Mesenchymal stem cell (in vitro differentiated cells and primary cell): ENCODE measurements at regions not wholly inside any gene's neighbourhood (a gene's known extent, or its start where the extent isn't known, plus 50 kb on each side); places are given as distances from the start of the nearest gene placed in this dataset.
A peak's percentile ranks its signal among the peaks of the same experiment; 100 is the strongest.

Experiments
- DNase-seq: peaks from one replicate; pipeline ENCODE4 v3.0.0-alpha.2; 2013
- H2AFZ ChIP-seq: one replicate; pipeline ENCODE4 v1.6.1; 2013; ENCODE audit warnings: low read depth, mild to moderate bottlenecking, control low read depth, inconsistent platforms, low read length, moderate library complexity
- H2AK5ac ChIP-seq: 2 replicates; pipeline ENCODE4 v1.6.1; 2013; ENCODE audit warnings: low read length, moderate library complexity, mild to moderate bottlenecking, inconsistent platforms; ENCODE audit not compliant: severe bottlenecking
- H2BK120ac ChIP-seq: one replicate; pipeline ENCODE4 v1.6.1; 2013; ENCODE audit warnings: low read depth, mild to moderate bottlenecking, inconsistent platforms, low read length, moderate library complexity
- H2BK12ac ChIP-seq, 2 experiments: one replicate each; pipeline ENCODE4 v1.6.1; 2013; ENCODE audit warnings: inconsistent platforms in 2 of 2, low read length in 2 of 2, mild to moderate bottlenecking in 2 of 2, moderate library complexity in 2 of 2, control low read depth in 1 of 2
- H2BK15ac ChIP-seq: one replicate; pipeline ENCODE4 v1.6.1; 2013; ENCODE audit warnings: mild to moderate bottlenecking, low read depth, inconsistent platforms; ENCODE audit not compliant: poor library complexity, severe bottlenecking
- H2BK5ac ChIP-seq: 2 replicates; pipeline ENCODE4 v1.6.1; 2013; ENCODE audit warnings: low read depth, mild to moderate bottlenecking, low read length, control low read depth, inconsistent platforms; ENCODE audit not compliant: poor library complexity, severe bottlenecking
- H3K14ac ChIP-seq, 2 experiments: one replicate each; pipeline ENCODE4 v1.6.1; 2013; ENCODE audit warnings: inconsistent platforms in 2 of 2, low read length in 2 of 2, control low read depth in 1 of 2, mild to moderate bottlenecking in 1 of 2, moderate library complexity in 1 of 2
- H3K18ac ChIP-seq, 2 experiments: one replicate each; pipeline ENCODE4 v1.6.1; 2013; ENCODE audit warnings: inconsistent platforms in 2 of 2, low read length in 2 of 2, control low read depth in 1 of 2, low read depth in 1 of 2, mild to moderate bottlenecking in 1 of 2
- H3K23ac ChIP-seq, 2 experiments: one replicate each; pipeline ENCODE4 v1.6.1; 2013; ENCODE audit warnings: inconsistent platforms in 2 of 2, low read length in 2 of 2, mild to moderate bottlenecking in 2 of 2, moderate library complexity in 2 of 2, control low read depth in 1 of 2
- H3K27ac ChIP-seq: 2 replicates; pipeline ENCODE4 v1.5.1; 2013; ENCODE audit warnings: mild to moderate bottlenecking, moderate library complexity, low read length, control low read depth, inconsistent platforms; ENCODE audit not compliant: poor library complexity, severe bottlenecking
- H3K27me3 ChIP-seq, 2 experiments: 2 replicates each; pipeline versions ENCODE4 v1.6.1 to v1.7.0; 2013; ENCODE audit warnings: low read length in 2 of 2, mild to moderate bottlenecking in 2 of 2, moderate library complexity in 2 of 2, control low read depth in 1 of 2, inconsistent platforms in 1 of 2; ENCODE audit not compliant: control insufficient read depth in 1 of 2, insufficient read depth in 1 of 2
- H3K36me3 ChIP-seq, 2 experiments: 2 replicates each; pipeline versions ENCODE4 v1.6.1 to v1.7.0; 2013; ENCODE audit warnings: low read length in 2 of 2, control low read depth in 1 of 2, inconsistent platforms in 1 of 2, low read depth in 1 of 2, mild to moderate bottlenecking in 1 of 2; ENCODE audit not compliant: insufficient read depth in 2 of 2, control insufficient read depth in 1 of 2
- H3K4ac ChIP-seq, 2 experiments: one replicate each; pipeline ENCODE4 v1.6.1; 2013; ENCODE audit warnings: inconsistent platforms in 2 of 2, low read length in 2 of 2, mild to moderate bottlenecking in 2 of 2, moderate library complexity in 2 of 2, control low read depth in 1 of 2, low read depth in 1 of 2
- H3K4me1 ChIP-seq: 2 replicates; pipeline ENCODE4 v1.6.1; 2013; ENCODE audit warnings: low read depth, low read length, control low read depth; ENCODE audit not compliant: control insufficient read depth, insufficient read depth
- H3K4me2 ChIP-seq: 2 replicates; pipeline ENCODE4 v1.6.1; 2013; ENCODE audit warnings: low read length, mild to moderate bottlenecking, inconsistent platforms; ENCODE audit not compliant: poor library complexity, severe bottlenecking
- H3K4me3 ChIP-seq, 2 experiments: 2 replicates each; pipeline versions ENCODE4 v1.5.1 to v1.7.0; 2013; ENCODE audit warnings: low read length in 2 of 2, mild to moderate bottlenecking in 2 of 2, control low read depth in 1 of 2, low read depth in 1 of 2; ENCODE audit not compliant: insufficient read depth in 1 of 2
- H3K79me1 ChIP-seq: replicated peaks from 2 replicates; pipeline ENCODE4 v1.6.1; 2013; ENCODE audit warnings: mild to moderate bottlenecking, control low read depth, low read length, inconsistent platforms; ENCODE audit not compliant: poor library complexity, severe bottlenecking
- H3K9ac ChIP-seq: 2 replicates; pipeline ENCODE4 v1.7.0; 2013; ENCODE audit warnings: mild to moderate bottlenecking, low read length, moderate library complexity
- H3K9me3 ChIP-seq: 2 replicates; pipeline ENCODE4 v1.7.0; 2013; ENCODE audit warnings: mild to moderate bottlenecking, low read length; ENCODE audit not compliant: control insufficient read depth
- H4K8ac ChIP-seq: one replicate; pipeline ENCODE4 v1.6.1; 2013; ENCODE audit warnings: inconsistent platforms, mild to moderate bottlenecking, low read length, moderate library complexity
- H4K91ac ChIP-seq: one replicate; pipeline ENCODE4 v1.6.1; 2013; ENCODE audit warnings: mild to moderate bottlenecking, low read length, inconsistent platforms
- WGBS: methylation state at CpG from one replicate; pipeline ENCODE4 v1.1.7; 2013; ENCODE audit warnings: mixed read lengths; 5-methylcytosine and 5-hydroxymethylcytosine counted together

DNA sequence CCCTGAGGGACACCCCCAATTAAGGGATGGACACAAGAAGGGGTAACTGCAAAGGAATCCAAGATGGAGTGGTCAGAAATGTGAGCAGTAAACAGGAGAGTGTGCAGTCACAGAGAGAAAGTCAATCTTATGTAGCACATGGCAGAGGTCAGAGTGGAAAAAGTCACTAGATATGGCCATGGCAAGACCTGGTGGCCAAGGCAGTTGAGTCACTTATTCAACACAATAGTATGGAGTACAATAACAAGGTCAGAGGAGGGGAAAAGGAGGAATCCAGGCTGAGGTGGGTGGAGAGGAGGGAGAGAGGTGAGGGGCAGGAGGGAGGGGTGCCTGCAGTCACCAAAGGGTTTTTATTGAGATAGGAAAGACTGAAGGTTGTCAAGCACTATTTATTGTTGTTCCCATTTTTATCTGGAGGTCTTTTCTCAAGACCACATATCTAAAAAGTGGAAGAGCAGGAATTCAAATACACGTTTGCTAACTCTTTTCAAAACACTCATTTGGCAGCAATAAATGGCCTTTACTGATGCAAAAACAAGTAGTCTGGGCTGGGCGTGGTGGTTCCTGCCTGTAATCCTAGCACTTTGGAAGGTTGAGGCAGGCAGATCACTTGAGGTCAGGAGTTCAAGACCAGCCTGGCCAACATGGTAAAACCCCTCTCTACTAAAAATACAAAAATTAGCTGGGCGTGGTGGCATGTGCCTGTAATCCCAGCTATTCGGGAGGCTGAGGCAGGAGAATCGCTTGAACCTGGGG, 53.3 kb upstream of the ARHGEF3 start:
- no peak overlapping the region for H3K27ac ChIP-seq
- H3K9me3 ChIP-seq: no peaks in the 10 kb centered on the region
- 90% methylated on average over 5 of the region's 5 CpGs for WGBS
- H2BK120ac ChIP-seq: no peak overlapping the region
- H3K36me3 ChIP-seq: no peaks in the 10 kb centered on the region
- no peak overlapping the region for H3K14ac ChIP-seq
- H4K91ac ChIP-seq: no peak overlapping the region
- no peak overlapping the region for H2AFZ ChIP-seq
- H3K4ac ChIP-seq: no peak overlapping the region
- peak overlapping the region in 1 of 2 experiments; percentile 37 for H2BK12ac ChIP-seq
- H3K4me3 ChIP-seq: no peak overlapping the region
- H2BK15ac ChIP-seq: no peak overlapping the region
- no peaks in the 10 kb centered on the region for H3K79me1 ChIP-seq
- H3K9ac ChIP-seq: no peak overlapping the region
- H3K27me3 ChIP-seq: no peaks in the 10 kb centered on the region
- H2AK5ac ChIP-seq: no peak overlapping the region
- no peak overlapping the region for H3K4me2 ChIP-seq
- no peak overlapping the region for H4K8ac ChIP-seq
- peak overlapping the region in 1 of 2 experiments; percentile 14 for H3K18ac ChIP-seq
- H3K4me1 ChIP-seq: no peaks in the 10 kb centered on the region
- no peak for DNase-seq
- H2BK5ac ChIP-seq: no peak overlapping the region
- no peak overlapping the region for H3K23ac ChIP-seq

- no peak overlapping the region for H2BK12ac ChIP-seq
- H3K36me3 ChIP-seq: no peaks in the 10 kb centered on the region
- H3K27ac ChIP-seq: no peak overlapping the region
- 86% methylated on average over 8 of the region's 9 CpGs for WGBS
- H3K4me1 ChIP-seq: no peaks in the 10 kb centered on the region
- no peak overlapping the region for H4K91ac ChIP-seq
- H4K8ac ChIP-seq: no peak overlapping the region
- no peak overlapping the region for H3K23ac ChIP-seq
- H3K18ac ChIP-seq: no peak overlapping the region
- H3K9ac ChIP-seq: no peak overlapping the region
- H2AK5ac ChIP-seq: no peak overlapping the region
- no peaks in the 10 kb centered on the region for H3K9me3 ChIP-seq
- peak; percentile 28 for DNase-seq
- H3K4ac ChIP-seq: no peak overlapping the region
- H3K79me1 ChIP-seq: no peaks in the 10 kb centered on the region
- no peak overlapping the region for H3K4me2 ChIP-seq
- H2AFZ ChIP-seq: no peak overlapping the region
- H3K27me3 ChIP-seq: no peaks in the 10 kb centered on the region
- H2BK120ac ChIP-seq: no peak overlapping the region
- H3K4me3 ChIP-seq: no peak overlapping the region
- no peak overlapping the region for H3K14ac ChIP-seq
- no peak overlapping the region for H2BK5ac ChIP-seq
- H2BK15ac ChIP-seq: peak overlapping the region; percentile 19
These were observed 50.5 kb upstream of the ARHGEF3 start for GRCh38 chr3:56851966-56852884.
